Right ventricle myocardium superior (tissue), 1 donor: ENCODE measurements at regions not wholly inside any gene's neighbourhood (a gene's known extent, or its start where the extent isn't known, plus 50 kb on each side); places are given as distances from the start of the nearest gene placed in this dataset.

Experiments
- ATAC-seq: fragments of 200-7000 bp; cut with Tn5 transposase; one replicate; pipeline ENCODE4 v1.9.1; 2020; ENCODE audit warnings: mild to moderate bottlenecking; ENCODE audit not compliant: poor library complexity
- DNase-seq: peaks from one replicate; pipeline ENCODE4 v3.0.0-alpha.2; 2020
- intact Hi-C: fragments of 100-400 bp; cut with DNase I; formaldehyde crosslinking; loops from one replicate; pipeline ENCODE4 v1.11.2; 2022
- donor health status: DM: no; HTN: yes; CAD: no; lungs with severe emphysema.

DNA sequence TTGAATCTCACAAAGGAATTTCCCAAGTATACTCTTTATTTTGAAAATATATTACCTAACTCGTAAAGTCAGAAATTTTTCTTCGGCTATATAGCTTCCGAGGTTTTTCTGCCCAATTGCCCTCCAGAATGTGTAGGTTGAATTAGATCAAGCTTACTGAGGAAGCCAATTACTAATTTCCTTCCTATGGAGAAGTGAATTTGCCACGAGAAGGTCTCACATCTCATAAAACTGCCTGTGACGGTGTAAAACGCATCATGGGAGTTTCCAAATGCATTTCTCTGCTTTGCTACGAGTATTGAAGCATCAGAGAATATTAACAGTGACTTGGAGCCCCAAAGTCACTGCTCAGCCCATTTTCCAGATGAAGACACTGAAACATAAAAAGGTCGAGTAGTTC lies 262.3 kb downstream of the PTBP2 start:
- ATAC-seq (no peak), DNase-seq (no peak)
- intact Hi-C loops: no loop called here

DNA sequence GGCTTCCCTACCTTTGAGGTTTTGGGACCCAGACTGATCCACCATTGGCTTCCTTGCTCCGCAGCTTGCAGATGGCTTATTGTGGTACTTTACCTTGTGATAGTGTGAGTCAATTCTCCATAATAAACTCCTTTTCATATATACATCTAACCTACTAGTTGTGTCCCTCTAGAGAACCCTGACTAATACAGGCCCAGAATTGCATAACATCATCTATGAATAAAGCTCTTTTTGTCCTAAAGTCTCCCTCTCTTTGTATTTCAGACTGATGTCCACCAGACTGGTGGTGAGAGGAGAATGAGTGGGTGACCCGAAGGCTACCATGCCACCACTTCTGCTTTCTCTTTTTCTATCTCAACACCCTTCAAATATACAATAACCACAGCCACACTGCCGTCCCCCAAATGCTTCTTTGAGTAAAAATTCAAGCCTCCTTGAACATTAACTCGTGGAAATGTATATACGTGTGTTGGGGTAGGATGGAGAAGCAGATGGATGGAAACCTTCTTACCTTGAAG lies 265.7 kb downstream of the PTBP2 start:
- no peak for DNase-seq
- intact Hi-C loops: no loop called here
- ATAC-seq: no peak

DNA sequence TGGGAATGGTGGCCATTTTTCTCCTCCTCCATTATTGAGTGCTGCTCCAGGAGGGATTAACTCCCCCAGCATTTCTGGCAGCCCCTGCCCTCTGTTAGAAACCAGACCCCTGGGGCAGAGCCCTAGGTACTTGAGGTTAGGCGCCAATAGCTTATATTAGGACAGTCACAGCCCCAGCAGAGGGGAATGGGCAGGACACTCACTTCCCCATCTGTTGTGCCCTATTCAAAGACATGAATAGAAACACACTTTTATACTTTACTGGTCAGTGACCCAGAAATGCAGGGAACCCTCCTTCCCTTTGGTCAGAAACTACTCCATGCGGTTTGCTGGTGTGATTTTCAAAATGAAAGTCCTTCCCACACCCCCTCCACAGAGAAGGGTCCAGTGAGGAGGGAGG lies 267.7 kb downstream of the PTBP2 start:
- ATAC-seq (no peak), DNase-seq (no peak)
- intact Hi-C loops: no loop called here

DNA sequence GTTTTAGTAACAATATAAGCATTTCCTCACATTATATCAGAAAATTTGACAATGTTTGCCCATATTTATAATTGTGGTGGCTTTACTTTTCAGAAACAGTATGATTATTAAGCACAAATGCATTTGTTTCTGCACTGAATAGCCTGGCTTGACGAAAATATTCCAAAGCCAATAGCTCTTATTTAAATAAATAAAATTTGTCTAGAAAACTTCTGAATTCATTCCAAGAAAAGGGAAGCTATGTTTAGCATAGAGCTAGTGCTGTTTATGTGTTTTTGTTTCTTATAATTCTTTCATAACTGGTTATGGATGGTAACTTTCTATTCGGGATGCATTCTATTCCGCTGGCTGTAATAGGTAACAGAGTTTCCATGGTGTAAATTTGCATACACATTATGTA lies 268.6 kb downstream of the PTBP2 start:
- no peak for ATAC-seq
- intact Hi-C loops: no loop called here
- no peak for DNase-seq

DNA sequence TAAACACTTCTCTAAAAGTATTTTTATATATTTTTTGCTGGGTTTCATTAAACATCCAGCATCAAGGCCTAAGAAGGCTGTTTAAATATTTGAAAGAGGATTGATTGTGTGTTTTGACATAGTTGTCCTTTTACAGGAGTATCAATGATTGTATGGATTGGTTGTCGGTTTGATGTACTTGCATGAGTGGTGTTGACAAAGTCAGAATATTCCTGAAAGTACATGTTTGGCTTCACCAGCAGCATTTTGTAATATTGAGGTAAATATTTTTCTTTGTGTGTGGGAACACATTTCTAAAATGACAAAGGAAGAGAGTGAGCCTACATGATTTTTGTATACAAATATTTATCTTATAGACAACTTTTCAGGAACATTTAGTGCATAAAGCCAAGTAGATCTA lies 269.7 kb downstream of the PTBP2 start:
- DNase-seq (no peak), ATAC-seq (no peak)
- intact Hi-C loops: no loop called here

DNA sequence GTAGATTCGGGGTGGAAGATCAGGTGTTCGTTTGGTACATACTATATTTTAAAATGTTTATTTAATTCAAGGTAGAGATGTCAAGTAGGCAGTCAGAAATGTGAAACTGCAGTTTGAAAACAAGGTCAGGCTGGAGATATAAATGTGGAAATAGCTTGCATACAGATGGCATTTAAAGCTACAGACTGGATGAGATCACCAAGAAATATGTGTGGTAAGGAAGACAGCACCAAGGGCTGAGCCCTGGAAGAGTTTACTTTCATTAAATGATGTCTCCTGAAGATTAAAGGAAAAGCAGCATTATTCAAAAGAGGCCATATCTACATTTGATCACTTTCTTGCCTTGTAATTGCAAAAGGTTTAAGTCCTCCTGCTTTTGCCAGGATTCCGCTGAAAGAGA lies 271.3 kb downstream of the PTBP2 start:
- intact Hi-C loops: no loop called here
- no peak for ATAC-seq
- DNase-seq: no peak

DNA sequence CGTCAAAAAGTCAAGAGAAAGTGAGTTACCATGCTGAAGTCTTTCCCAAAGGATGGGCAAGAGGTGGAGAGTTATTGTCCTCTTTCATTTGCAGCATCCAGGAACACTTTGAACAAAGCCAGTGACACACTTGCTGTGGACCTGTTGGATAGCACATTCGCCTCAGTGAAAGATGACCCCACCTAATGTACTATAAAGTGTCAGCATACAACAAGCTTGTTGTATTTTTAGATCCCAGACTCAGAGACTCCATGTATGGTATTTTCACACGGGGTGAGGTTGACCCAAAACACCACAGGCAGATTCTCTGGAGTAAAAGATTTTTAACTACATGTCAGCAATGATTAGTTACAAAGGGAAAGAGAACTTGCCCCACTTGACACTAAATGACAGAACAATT lies 273.8 kb downstream of the PTBP2 start:
- ATAC-seq (no peak), DNase-seq (no peak)
- intact Hi-C loops: no loop called here

DNA sequence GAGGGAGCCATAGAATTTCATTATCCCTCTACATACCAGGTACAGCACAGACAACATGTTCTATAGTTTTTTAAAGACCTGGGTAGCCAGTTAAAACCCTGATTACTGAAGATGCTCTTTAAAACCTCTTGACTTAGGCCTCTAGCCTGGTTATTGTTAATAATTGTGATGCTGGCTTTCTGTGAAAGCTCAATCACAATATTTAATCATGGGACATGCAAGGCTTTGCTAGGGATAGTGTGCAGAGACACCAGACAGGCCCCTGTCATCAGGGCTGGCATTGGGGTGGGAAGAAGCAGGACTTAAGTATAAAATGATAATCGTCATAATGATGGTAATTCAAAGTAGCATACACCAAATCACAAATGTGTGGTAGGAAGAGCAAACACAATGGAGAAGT lies 274.4 kb downstream of the PTBP2 start:
- no peak for DNase-seq
- intact Hi-C loops: no loop called here
- ATAC-seq: no peak

DNA sequence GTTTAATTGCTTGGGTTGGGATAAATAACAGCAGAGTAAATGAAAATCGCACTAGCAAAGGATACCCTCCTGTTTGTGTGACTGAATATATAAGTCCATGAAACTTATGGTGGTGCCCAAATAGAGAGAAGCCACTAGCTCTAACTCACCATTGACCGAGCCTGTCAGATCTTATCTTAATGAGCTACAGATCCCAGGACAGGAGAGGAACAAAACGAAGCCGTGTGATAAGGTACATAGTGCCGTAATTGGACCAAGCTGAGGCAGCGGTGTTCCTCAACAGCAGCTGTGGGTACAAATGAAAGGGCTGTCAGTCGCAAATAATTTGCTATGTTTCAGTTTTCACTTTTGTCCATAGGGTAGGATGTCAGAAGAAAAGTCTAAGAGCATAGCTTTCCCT lies 276.1 kb downstream of the PTBP2 start:
- DNase-seq (no peak), ATAC-seq (no peak)
- intact Hi-C loops: no loop called here

DNA sequence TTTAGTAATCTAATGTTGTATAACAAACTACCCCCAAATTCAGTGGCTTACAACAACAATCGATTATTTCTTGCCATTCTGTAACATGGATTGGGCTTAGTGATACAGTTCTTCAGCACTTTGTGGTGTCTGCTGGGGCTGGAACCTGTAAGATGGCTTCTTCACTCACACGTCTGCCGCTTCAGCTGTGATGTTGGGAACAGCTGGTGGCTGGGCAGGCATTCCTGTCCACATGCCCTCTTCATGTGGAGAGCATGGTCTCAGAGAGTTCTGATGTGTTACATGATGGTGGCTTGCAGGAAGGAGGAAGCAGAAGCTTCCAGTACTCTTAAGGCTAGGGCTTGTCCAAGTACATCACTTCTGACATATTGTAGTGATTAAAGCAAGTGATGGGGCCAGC lies 276.9 kb downstream of the PTBP2 start:
- no peak for ATAC-seq
- no peak for DNase-seq
- intact Hi-C loops: no loop called here

DNA sequence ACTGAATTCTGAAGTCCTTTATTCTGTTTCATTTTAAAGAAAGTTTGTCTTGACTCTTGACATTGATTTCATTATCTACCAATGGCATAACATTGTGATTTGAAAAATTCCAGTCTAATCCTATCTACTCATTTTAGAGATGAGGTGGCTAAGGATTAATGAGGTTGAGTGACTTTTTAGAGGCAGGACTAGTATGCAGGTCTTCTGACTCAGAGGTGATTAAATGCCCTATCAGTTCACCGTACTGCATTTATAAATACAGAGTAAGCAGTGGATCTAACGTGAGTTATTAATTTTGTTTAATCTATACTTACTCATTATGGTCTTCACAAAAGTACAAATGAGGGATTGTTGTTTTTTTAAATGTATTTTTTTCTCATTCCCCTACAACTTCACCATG lies 277.6 kb downstream of the PTBP2 start:
- ATAC-seq: no peak
- no peak for DNase-seq
- intact Hi-C loops: no loop called here

DNA sequence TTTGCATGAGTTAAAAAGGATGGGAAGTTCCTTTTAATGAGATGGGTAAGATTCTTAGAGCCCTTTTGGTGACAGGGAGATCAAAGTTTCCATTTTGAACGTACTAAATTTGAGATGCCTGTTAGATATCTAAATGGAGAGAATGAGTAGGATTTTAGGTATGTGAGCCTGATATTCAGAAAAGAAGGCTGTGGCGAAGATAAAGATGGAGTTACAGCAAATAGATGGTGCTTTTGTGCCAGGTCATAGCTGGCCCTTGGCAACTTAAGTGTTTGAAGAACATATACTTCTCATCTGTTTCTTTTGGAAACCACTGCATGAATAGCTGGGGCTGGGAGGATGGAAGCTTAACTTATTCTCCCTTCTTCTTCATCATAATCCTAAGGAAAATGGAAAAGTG lies 282.5 kb downstream of the PTBP2 start:
- intact Hi-C loops: no loop called here
- DNase-seq (no peak), ATAC-seq (no peak)

DNA sequence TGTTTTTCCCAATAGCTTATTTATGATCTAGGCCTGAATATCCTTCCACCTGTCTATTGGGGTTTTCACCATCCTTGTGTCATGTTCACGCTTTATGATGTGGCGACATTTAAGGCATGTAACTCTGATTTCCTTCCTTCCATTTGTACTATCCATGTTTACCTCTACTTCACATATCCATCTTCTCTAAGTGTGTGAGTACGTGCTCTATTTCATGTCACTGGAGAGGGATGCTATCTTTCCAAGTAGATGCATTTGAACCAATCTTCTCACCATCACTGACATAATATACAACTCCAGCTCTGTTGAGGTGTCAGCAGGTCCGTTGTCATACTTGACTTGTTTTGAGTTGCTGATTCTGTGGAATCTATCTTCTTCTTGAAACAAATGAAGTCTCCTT lies 283.2 kb downstream of the PTBP2 start:
- intact Hi-C loops: no loop called here
- ATAC-seq (no peak), DNase-seq (no peak)

DNA sequence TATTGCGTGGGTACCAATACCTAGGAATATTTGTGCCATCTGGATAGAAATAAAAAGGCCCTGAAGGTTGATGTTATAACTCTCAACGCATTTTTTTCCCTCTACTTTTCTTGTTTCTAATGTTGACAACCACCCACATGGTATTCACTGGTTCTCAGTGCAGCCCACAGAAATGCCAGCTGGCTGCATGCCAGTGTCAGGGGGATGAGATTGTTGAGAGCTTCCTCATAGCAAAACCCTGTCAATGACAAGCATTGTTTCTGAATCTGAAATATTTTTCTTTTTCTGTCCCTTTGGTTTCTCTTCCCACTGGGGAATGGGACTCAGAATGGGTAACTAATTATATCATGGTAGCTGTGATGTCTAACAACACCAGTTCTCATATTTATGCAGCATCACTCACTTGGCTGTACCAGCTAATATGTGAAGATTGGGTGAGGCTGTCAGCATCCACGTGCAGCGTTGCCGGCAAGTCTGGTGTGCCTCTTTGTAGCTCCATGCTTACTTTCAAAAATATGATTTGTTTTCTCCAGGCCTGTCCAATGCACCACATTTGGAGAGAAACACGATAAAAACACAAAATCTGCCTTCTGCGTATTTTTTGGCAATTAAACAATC lies 284.6 kb downstream of the PTBP2 start:
- ATAC-seq (no peak), DNase-seq (peak; percentile 46)
- intact Hi-C loops: no loop called here

DNA sequence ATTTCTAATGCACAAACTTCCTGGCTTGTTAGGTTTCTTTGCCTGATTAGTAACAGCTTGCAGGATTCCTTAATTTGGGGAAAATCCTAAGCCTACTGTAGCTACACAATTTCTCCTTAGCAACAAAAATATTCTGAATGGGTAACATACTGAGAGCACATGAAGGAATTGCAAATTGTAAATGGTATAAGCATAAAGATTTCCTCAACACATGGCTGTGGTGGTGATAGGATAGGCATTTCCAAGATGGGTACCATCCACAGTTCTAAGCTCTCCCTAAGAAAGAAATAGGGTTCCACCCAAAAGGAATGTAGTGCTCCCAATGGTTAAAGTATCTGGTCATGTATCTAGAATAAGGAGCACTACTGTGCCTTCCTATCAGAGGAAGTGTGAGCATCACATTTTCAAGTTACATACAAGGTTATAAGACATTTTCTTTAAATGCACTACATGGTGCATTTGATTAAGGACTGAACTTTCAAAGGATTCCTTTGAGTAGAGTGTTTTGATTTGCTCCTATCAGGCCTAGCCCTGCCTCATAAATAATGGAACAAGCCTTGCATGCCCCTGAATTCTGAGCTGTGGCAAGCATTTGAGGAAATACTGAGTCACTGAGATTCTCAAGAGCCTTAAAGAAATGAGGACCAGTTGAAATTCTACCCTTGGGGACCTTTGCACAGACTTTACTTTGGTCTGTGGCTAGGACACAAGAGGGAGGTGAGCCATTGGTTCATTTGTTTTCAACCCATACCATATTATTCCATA lies 286.4 kb downstream of the PTBP2 start:
- intact Hi-C loops: no loop called here
- no peak for DNase-seq
- no peak for ATAC-seq

DNA sequence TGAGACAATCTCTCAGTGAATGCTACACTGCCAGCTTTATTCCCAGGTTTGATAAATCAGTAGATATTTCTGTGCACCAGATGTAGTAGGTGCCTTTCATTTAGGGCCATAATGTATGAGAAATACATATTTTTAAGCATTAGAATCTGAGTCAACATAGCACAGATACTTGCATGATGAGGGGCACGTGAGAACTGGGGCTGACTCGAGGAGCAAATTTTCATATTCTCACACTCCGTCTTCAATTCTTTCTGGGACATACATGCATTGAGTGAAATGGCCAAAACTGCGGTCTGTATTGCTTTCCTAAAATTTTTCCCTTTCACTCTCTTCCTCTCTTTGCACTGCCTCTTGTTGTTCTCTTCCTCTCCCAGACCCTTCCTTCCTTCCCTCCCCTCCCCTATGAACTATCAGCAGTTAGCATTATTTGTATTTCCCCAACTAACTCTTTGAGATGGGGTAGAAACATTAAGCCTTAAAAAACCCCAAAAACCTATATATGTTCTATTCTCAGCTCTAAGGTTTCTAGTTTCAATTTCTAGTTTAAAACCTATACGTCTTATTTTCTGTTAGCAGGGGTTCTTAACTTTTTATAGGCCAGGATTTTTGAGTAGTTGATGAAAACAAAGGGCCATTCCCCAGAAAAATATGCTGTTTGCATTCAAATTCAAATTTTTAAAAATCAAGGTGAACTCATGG lies 289.1 kb downstream of the PTBP2 start:
- intact Hi-C loops: no loop called here
- DNase-seq (no peak), ATAC-seq (no peak)

DNA sequence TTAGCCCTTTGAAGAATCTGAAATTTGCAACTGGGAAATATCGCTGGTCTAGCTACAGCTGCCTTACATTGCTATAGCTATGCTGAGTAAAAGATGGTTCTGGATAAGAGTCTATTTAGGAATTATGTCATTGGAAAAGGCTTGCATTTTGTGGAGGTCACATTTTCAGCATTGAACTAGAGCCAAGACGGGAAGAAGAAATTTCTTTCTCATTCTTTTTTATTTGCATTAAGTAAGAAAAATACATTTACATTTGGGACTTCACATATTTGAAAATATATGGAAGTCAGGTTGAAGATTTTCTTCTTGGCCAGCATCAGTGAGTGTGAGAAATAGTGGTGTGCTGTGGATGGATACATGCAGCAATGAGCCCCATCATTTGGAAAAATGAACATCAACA lies 291.6 kb downstream of the PTBP2 start:
- intact Hi-C loops: no loop called here
- no peak for DNase-seq
- no peak for ATAC-seq

DNA sequence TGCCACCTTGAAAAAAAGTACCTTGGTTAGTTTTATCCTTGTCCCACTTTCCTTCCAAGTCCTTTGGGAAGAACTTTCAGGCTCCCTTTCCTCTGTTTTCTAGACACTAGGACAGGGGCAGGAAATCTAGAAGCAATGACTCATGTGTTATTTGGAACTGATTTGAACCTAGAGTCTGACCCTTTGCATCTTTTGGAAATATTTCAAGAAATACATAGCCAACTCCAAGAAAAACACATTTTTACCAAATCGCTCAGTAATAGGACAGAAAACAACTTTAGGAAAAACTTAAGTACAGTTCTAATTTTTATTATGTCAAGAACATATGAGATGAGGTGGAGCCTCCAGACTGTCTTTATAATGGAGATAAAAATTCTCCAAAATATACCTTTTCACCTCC lies 292.4 kb downstream of the PTBP2 start:
- intact Hi-C loops: no loop called here
- DNase-seq: no peak
- ATAC-seq: peak; percentile 53

DNA sequence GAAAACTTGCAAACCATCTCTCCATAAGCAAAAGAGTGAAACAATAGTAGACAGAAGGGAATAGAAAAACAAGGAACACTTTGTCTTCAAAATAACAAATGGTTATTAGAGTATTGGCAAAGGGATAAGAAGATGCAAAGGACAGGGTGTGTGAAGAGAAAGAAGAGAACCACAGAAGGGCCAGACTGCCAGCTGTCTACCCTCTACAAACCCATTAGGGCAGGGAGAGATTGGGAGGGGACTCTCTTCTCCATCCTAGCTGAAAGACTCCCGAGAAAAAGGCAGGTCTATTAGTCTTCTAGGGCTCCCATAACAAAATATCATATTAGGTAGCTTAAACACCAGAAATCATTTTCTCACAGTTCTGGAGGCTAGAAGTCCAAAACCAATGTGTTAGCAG lies 292.8 kb downstream of the PTBP2 start:
- ATAC-seq (no peak), DNase-seq (no peak)
- intact Hi-C loops: no loop called here

DNA sequence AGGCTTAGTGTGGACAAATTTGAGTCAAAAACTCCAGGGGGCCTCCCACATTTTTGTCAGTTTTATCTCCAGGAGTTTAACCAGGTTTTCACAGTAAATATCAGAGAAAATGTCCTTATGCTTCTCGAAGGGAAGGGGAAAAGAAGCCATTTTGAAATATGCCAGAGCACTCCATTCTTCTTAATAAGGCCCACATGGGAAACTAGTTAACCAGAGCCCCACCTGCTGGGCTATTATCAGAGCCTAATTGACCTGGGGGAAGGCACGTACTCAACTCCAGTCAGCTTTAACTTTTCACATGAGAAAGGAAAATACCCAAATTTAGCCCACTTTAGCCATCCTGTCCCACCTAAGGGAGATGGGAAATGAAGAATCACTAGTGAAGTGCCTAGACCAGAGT lies 296.3 kb downstream of the PTBP2 start:
- intact Hi-C loops: no loop called here
- ATAC-seq (no peak), DNase-seq (no peak)
